SK-N-SH treated with all-trans-retinoic acid at 6 μM for 48 hours (cell line): ENCODE measurements at regions not wholly inside any gene's neighbourhood (a gene's known extent, or its start where the extent isn't known, plus 50 kb on each side); places are given as distances from the start of the nearest gene placed in this dataset.

ENCODE experiments used
- ATAC-seq: fragments of 200-7000 bp; cut with Tn5 transposase; 3 replicates; pipeline ENCODE4 v1.9.1; 2020; ENCODE audit warnings: mild to moderate bottlenecking, moderate library complexity
- BACH2 ChIP-seq: fragments of 250-450 bp; sonication (Bioruptor Pico); IDR thresholded peaks from 2 replicates; pipeline ENCODE4 v1.9.0; 2021; ENCODE audit warnings: mild to moderate bottlenecking, borderline replicate concordance
- CSDC2 ChIP-seq: fragments of 250-450 bp; sonication (Bioruptor Pico); IDR thresholded peaks from 2 replicates; pipeline ENCODE4 v1.5.0; 2020; ENCODE audit warnings: mild to moderate bottlenecking, moderate library complexity
- ESRRG ChIP-seq: fragments of 250-450 bp; sonication (Bioruptor Pico); IDR thresholded peaks from 2 replicates; pipeline ENCODE4 v1.6.1; 2021; ENCODE audit warnings: mild to moderate bottlenecking
- GLIS3 ChIP-seq: fragments of 250-450 bp; sonication (Bioruptor Pico); IDR thresholded peaks from 2 replicates; pipeline ENCODE4 v1.5.0; 2020; ENCODE audit warnings: mild to moderate bottlenecking, moderate library complexity
- ISL1 ChIP-seq: fragments of 250-450 bp; sonication (Bioruptor Pico); IDR thresholded peaks from 2 replicates; pipeline ENCODE4 v2.1.2; 2022; ENCODE audit warnings: mild to moderate bottlenecking, moderate library complexity
- OSR1 ChIP-seq: fragments of 250-450 bp; sonication (Bioruptor Pico); IDR thresholded peaks from 2 replicates; pipeline ENCODE4 v1.8.0; 2022; ENCODE audit warnings: moderate library complexity, mild to moderate bottlenecking, inconsistent platforms
- PPARA ChIP-seq: fragments of 250-450 bp; sonication (Bioruptor Pico); IDR thresholded peaks from 2 replicates; pipeline ENCODE4 v1.5.0; 2020; ENCODE audit warnings: mild to moderate bottlenecking, borderline replicate concordance
- RARB ChIP-seq: fragments of 250-450 bp; sonication (Bioruptor Pico); IDR thresholded peaks from 2 replicates; pipeline ENCODE4 v1.8.0; 2021; ENCODE audit warnings: mild to moderate bottlenecking, moderate library complexity
- SNAI2 ChIP-seq: fragments of 250-450 bp; sonication (Bioruptor Pico); IDR thresholded peaks from 2 replicates; pipeline ENCODE4 v1.5.0; 2020; ENCODE audit warnings: mild to moderate bottlenecking, moderate library complexity
- TCF4 ChIP-seq: fragments of 250-450 bp; sonication (Bioruptor Pico); IDR thresholded peaks from 2 replicates; pipeline ENCODE4 v1.8.0; 2021; ENCODE audit warnings: mild to moderate bottlenecking, moderate library complexity, borderline replicate concordance
- ZC3H10 ChIP-seq: fragments of 250-450 bp; sonication (Bioruptor Pico); IDR thresholded peaks from 2 replicates; pipeline ENCODE4 v1.5.1; 2021; ENCODE audit warnings: mild to moderate bottlenecking, moderate library complexity
- ZFP3 ChIP-seq: fragments of 250-450 bp; sonication (Bioruptor Pico); IDR thresholded peaks from 2 replicates; pipeline ENCODE4 v1.5.0; 2020; ENCODE audit warnings: mild to moderate bottlenecking, moderate library complexity
- ZFP30 ChIP-seq: fragments of 450-650 bp; formaldehyde crosslinking; IDR thresholded peaks from 2 replicates; pipeline ENCODE4 v1.5.0; 2022; ENCODE audit warnings: mild to moderate bottlenecking, moderate library complexity
- ZNF565 ChIP-seq: fragments of 450-650 bp; formaldehyde crosslinking; conservative IDR thresholded peaks from 2 replicates; pipeline ENCODE4 v1.5.0; 2020; ENCODE audit warnings: low read depth, mild to moderate bottlenecking, moderate library complexity
- ZNF70 ChIP-seq: fragments of 450-650 bp; formaldehyde crosslinking; IDR thresholded peaks from 2 replicates; pipeline ENCODE4 v1.5.0; 2020; ENCODE audit warnings: mild to moderate bottlenecking, moderate library complexity
- ZNF8 ChIP-seq: fragments of 450-650 bp; formaldehyde crosslinking; IDR thresholded peaks from 2 replicates; pipeline ENCODE4 v1.5.0; 2020; ENCODE audit warnings: mild to moderate bottlenecking, moderate library complexity
- TF ChIP-seq, protein P1 (sequence below): fragments of 250-450 bp; sonication (Bioruptor Pico); IDR thresholded peaks from 2 replicates; pipeline ENCODE4 v1.5.0; 2020; ENCODE audit warnings: mild to moderate bottlenecking, moderate library complexity
- TF ChIP-seq, protein P2 (sequence below): fragments of 250-450 bp; sonication (Bioruptor Pico); IDR thresholded peaks from 2 replicates; pipeline ENCODE4 v1.8.0; 2020; ENCODE audit warnings: mild to moderate bottlenecking, moderate library complexity, borderline replicate concordance
- TF ChIP-seq, protein P3 (sequence below): fragments of 250-450 bp; sonication (Bioruptor Pico); IDR thresholded peaks from 2 replicates; pipeline ENCODE4 v1.5.1; 2021; ENCODE audit warnings: mild to moderate bottlenecking, moderate library complexity
- TF ChIP-seq, protein P4 (sequence below): fragments of 250-450 bp; sonication (Bioruptor Pico); IDR thresholded peaks from 2 replicates; pipeline ENCODE4 v1.5.1; 2020; ENCODE audit warnings: low read depth, mild to moderate bottlenecking, moderate library complexity
- TF ChIP-seq, protein P5 (sequence below): fragments of 250-450 bp; sonication (Bioruptor Pico); IDR thresholded peaks from 2 replicates; pipeline ENCODE4 v1.8.0; 2021; ENCODE audit warnings: low read depth, mild to moderate bottlenecking, moderate library complexity, borderline replicate concordance

DNA sequence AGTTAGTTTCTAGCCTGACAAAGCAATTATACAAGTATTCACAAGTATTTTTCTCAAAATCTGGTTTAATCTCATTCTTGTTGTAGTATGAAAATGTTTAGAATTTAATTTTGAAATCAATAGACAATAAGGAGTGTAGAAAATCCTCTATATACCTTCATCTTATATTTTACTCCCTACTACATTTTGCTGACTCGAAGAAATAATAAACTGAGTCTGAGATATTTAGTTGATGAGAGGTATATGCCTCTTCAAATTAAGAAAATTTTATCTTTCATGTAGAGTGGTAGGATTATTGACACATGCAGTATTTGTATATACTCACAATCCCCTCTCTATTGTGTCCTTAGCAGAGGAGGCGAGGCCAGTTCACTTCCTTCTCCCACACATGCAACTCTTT lies 477.7 kb downstream of the MAN2A1 start:
- no peak for ATAC-seq
- TF ChIP-seq ESRRG, result no peak
- no peak for TF ChIP-seq ISL1 (CRISPR knock-in tag)
- no peak for TF ChIP-seq SNAI2
- TF ChIP-seq, protein P1, sequence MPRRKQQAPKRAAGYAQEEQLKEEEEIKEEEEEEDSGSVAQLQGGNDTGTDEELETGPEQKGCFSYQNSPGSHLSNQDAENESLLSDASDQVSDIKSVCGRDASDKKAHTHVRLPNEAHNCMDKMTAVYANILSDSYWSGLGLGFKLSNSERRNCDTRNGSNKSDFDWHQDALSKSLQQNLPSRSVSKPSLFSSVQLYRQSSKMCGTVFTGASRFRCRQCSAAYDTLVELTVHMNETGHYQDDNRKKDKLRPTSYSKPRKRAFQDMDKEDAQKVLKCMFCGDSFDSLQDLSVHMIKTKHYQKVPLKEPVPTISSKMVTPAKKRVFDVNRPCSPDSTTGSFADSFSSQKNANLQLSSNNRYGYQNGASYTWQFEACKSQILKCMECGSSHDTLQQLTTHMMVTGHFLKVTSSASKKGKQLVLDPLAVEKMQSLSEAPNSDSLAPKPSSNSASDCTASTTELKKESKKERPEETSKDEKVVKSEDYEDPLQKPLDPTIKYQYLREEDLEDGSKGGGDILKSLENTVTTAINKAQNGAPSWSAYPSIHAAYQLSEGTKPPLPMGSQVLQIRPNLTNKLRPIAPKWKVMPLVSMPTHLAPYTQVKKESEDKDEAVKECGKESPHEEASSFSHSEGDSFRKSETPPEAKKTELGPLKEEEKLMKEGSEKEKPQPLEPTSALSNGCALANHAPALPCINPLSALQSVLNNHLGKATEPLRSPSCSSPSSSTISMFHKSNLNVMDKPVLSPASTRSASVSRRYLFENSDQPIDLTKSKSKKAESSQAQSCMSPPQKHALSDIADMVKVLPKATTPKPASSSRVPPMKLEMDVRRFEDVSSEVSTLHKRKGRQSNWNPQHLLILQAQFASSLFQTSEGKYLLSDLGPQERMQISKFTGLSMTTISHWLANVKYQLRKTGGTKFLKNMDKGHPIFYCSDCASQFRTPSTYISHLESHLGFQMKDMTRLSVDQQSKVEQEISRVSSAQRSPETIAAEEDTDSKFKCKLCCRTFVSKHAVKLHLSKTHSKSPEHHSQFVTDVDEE (CRISPR knock-in tag), result no peak
- TF ChIP-seq, protein P2, sequence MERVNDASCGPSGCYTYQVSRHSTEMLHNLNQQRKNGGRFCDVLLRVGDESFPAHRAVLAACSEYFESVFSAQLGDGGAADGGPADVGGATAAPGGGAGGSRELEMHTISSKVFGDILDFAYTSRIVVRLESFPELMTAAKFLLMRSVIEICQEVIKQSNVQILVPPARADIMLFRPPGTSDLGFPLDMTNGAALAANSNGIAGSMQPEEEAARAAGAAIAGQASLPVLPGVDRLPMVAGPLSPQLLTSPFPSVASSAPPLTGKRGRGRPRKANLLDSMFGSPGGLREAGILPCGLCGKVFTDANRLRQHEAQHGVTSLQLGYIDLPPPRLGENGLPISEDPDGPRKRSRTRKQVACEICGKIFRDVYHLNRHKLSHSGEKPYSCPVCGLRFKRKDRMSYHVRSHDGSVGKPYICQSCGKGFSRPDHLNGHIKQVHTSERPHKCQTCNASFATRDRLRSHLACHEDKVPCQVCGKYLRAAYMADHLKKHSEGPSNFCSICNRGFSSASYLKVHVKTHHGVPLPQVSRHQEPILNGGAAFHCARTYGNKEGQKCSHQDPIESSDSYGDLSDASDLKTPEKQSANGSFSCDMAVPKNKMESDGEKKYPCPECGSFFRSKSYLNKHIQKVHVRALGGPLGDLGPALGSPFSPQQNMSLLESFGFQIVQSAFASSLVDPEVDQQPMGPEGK, result no peak

DNA sequence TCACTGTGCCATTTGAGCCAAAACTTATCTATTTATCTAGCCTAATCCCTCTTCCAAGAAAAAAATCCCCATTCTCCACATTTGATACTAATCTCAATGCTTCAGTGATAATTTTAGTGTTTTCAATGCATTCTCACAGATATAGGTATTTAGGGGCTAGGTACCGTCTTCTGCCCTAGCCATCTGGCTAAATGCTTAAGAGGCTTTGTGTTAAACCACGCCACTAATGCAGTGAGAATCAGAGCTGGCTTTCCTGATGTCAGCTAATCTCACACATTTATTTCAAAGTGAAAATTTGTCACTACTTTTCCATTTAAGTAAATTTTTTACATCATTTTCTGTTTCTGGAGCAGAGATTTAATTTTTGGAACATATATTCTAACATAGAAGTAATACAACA lies 479.7 kb downstream of the MAN2A1 start:
- no peak for ATAC-seq
- TF ChIP-seq ZFP3 (CRISPR knock-in tag), result no peak
- TF ChIP-seq, protein P2, result no peak
- no peak for TF ChIP-seq CSDC2 (CRISPR knock-in tag)
- TF ChIP-seq, protein P3, sequence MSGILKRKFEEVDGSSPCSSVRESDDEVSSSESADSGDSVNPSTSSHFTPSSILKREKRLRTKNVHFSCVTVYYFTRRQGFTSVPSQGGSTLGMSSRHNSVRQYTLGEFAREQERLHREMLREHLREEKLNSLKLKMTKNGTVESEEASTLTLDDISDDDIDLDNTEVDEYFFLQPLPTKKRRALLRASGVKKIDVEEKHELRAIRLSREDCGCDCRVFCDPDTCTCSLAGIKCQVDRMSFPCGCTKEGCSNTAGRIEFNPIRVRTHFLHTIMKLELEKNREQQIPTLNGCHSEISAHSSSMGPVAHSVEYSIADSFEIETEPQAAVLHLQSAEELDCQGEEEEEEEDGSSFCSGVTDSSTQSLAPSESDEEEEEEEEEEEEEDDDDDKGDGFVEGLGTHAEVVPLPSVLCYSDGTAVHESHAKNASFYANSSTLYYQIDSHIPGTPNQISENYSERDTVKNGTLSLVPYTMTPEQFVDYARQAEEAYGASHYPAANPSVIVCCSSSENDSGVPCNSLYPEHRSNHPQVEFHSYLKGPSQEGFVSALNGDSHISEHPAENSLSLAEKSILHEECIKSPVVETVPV (CRISPR knock-in tag), result no peak
- TF ChIP-seq PPARA (CRISPR knock-in tag), result no peak
- TF ChIP-seq, protein P4, sequence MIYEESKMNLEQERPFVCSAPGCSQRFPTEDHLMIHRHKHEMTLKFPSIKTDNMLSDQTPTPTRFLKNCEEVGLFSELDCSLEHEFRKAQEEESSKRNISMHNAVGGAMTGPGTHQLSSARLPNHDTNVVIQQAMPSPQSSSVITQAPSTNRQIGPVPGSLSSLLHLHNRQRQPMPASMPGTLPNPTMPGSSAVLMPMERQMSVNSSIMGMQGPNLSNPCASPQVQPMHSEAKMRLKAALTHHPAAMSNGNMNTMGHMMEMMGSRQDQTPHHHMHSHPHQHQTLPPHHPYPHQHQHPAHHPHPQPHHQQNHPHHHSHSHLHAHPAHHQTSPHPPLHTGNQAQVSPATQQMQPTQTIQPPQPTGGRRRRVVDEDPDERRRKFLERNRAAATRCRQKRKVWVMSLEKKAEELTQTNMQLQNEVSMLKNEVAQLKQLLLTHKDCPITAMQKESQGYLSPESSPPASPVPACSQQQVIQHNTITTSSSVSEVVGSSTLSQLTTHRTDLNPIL (CRISPR knock-in tag), result no peak
- no peak for TF ChIP-seq ZNF565 (CRISPR knock-in tag)
- no peak for TF ChIP-seq ZC3H10 (CRISPR knock-in tag)
- no peak for TF ChIP-seq SNAI2
- TF ChIP-seq RARB (CRISPR knock-in tag), result no peak

DNA sequence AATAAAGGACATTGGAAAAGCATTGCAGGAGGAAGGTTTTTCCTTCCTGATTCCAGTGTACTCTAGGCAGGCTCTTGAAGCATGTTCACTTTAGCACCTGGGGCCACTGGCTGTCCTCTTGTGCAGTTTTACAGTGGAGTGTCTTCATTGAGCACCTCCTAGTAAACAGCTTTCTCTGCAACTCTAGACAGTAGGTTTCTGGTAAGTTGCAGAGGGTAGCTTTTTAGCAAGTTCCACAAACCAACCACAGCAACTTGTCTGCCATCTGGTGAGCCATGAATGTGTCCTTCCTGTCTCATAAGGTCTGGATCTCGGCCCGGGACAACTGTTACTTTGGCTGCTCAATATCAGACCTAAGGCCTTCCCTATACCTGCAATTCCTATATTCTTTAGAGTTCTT lies 488.0 kb downstream of the MAN2A1 start:
- no peak for TF ChIP-seq GLIS3
- no peak for ATAC-seq

DNA sequence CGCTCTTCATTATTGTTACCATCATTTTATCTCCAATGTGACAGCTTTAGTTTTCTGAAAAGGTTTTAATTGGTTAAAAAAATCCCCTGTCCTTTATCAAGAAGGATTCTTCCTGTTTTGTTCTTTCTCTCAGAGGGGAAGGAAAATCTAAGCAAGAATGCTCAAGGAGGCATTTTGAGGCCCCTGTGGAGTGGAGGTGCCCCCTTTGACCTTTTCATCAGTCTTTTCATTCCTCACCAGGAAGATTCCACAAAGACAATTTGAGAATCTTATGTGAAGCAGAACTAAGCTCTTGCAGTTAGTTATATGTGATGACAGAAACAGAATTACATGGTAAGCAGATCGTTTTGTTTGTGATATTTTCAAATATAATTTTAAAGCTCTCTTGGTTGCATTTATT lies 489.6 kb downstream of the MAN2A1 start:
- no peak for ATAC-seq
- TF ChIP-seq ZNF8 (CRISPR knock-in tag) (no peak), BACH2 (CRISPR knock-in tag) (no peak), RARB (CRISPR knock-in tag) (no peak), ZNF565 (CRISPR knock-in tag) (no peak), OSR1 (CRISPR knock-in tag) (no peak), GLIS3 (no peak), ZFP30 (CRISPR knock-in tag) (no peak), ZNF70 (no peak), ZC3H10 (CRISPR knock-in tag) (no peak), ESRRG (no peak), TCF4 (CRISPR knock-in tag) (no peak)
- TF ChIP-seq, protein P5, sequence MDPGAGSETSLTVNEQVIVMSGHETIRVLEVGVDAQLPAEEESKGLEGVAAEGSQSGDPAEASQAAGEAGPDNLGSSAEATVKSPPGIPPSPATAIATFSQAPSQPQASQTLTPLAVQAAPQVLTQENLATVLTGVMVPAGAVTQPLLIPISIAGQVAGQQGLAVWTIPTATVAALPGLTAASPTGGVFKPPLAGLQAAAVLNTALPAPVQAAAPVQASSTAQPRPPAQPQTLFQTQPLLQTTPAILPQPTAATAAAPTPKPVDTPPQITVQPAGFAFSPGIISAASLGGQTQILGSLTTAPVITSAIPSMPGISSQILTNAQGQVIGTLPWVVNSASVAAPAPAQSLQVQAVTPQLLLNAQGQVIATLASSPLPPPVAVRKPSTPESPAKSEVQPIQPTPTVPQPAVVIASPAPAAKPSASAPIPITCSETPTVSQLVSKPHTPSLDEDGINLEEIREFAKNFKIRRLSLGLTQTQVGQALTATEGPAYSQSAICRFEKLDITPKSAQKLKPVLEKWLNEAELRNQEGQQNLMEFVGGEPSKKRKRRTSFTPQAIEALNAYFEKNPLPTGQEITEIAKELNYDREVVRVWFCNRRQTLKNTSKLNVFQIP (CRISPR knock-in tag), result no peak
- TF ChIP-seq, protein P2, result no peak
- TF ChIP-seq, protein P4 (CRISPR knock-in tag), result no peak
- TF ChIP-seq, protein P3 (CRISPR knock-in tag), result no peak
